Natural killer cell (primary cell): ENCODE measurements at regions not wholly inside any gene's neighbourhood (a gene's known extent, or its start where the extent isn't known, plus 50 kb on each side); places are given as distances from the start of the nearest gene placed in this dataset.

Source experiments
- ATAC-seq, 3 donors: fragments of 150-1000 bp in 2 of 3; fragments of 200-7000 bp in 1 of 3; cut with Tn5 transposase; 1 replicate in 1 of 3; 2 replicates in 2 of 3; pipeline ENCODE4 v1.10.0; 2021; ENCODE audit warnings: mild to moderate bottlenecking in 2 of 3, moderate library complexity in 2 of 3
- DNase-seq, 2 donors: peaks; one replicate each; pipeline versions ENCODE4 v3.0.0 to v3.0.0-alpha.2; 2013 to 2021; ENCODE audit warnings: mixed read lengths in 1 of 2
- H3K27ac ChIP-seq: one replicate; pipeline ENCODE4 v1.5.1; 2013; ENCODE audit warnings: mild to moderate bottlenecking, low read length
- H3K27me3 ChIP-seq: one replicate; pipeline ENCODE4 v1.6.1; 2013; ENCODE audit warnings: low read length; ENCODE audit not compliant: control insufficient read depth, insufficient read depth
- H3K36me3 ChIP-seq: one replicate; pipeline ENCODE4 v1.6.1; 2013; ENCODE audit warnings: low read length; ENCODE audit not compliant: control insufficient read depth, insufficient read depth
- H3K4me1 ChIP-seq: one replicate; pipeline ENCODE4 v1.6.1; 2013; ENCODE audit warnings: low read length; ENCODE audit not compliant: control insufficient read depth, insufficient read depth
- H3K4me3 ChIP-seq: one replicate; pipeline ENCODE4 v1.5.1; 2013; ENCODE audit warnings: low read length
- H3K9me3 ChIP-seq: one replicate; pipeline ENCODE4 v1.6.1; 2013; ENCODE audit warnings: low read length; ENCODE audit not compliant: control insufficient read depth, insufficient read depth
- H3K27ac Mint-ChIP-seq, 2 donors: one replicate each; pipeline ENCODE4 v1.8.0; 2022; ENCODE audit warnings: mild to moderate bottlenecking in 2 of 2, mixed read lengths in 2 of 2, moderate library complexity in 1 of 2
- H3K27me3 Mint-ChIP-seq, 2 donors: one replicate each; pipeline ENCODE4 v1.8.0; 2022; ENCODE audit warnings: low read depth in 2 of 2, mixed read lengths in 2 of 2
- H3K36me3 Mint-ChIP-seq: one replicate; pipeline ENCODE4 v1.8.0; 2022; ENCODE audit warnings: mixed read lengths
- H3K4me1 Mint-ChIP-seq, 2 donors: one replicate each; pipeline ENCODE4 v1.8.0; 2022; ENCODE audit warnings: mixed read lengths in 2 of 2
- H3K4me3 Mint-ChIP-seq: one replicate; pipeline ENCODE4 v1.8.0; 2022; ENCODE audit warnings: mild to moderate bottlenecking, moderate library complexity, mixed read lengths
- H3K9me3 Mint-ChIP-seq, 2 donors: one replicate each; pipeline ENCODE4 v1.8.0; 2022; ENCODE audit warnings: mixed read lengths in 2 of 2
- CTCF ChIP-seq: fragments of 200-600 bp; IDR thresholded peaks from one replicate; pipeline ENCODE4 v1.8.0; 2022; ENCODE audit warnings: antibody characterized with exemption
- WGBS: methylation state at CpG from one replicate; pipeline ENCODE4 v1.1.7; 2013; ENCODE audit warnings: missing lambda C conversion rate; ENCODE audit not compliant: insufficient coverage; 5-methylcytosine and 5-hydroxymethylcytosine counted together
- intact Hi-C: fragments of 100-400 bp; cut with micrococcal nuclease; formaldehyde crosslinking; loops from one replicate; pipeline ENCODE4 v1.14.2; 2022

GRCh38 chr4:11976726-11977263, 548.1 kb upstream of the HS3ST1 start:
- ATAC-seq: no peak
- Histone ChIP-seq H3K4me3 (no peak overlapping the region), H3K27me3 (no peaks in the 10 kb centered on the region), H3K9me3 (peaks cover 2% of the 10 kb centered on the region), H3K36me3 (no peaks in the 10 kb centered on the region), H3K4me1 (no peaks in the 10 kb centered on the region), H3K27ac (no peak overlapping the region)
- no peak for DNase-seq
- no peaks in the 10 kb centered on the region for H3K4me1 Mint-ChIP-seq
- no peak overlapping the region for H3K27ac Mint-ChIP-seq
- WGBS: 94% methylated on average over 2 of the region's 3 CpGs
- no peak overlapping the region for H3K4me3 Mint-ChIP-seq
- intact Hi-C loops: no loop called here
- H3K36me3 Mint-ChIP-seq: no peaks in the 10 kb centered on the region
- H3K9me3 Mint-ChIP-seq: peaks cover 0 to 4% of the 10 kb centered on the region in 2 donors
- TF ChIP-seq CTCF: no peak
- no peaks in the 10 kb centered on the region for H3K27me3 Mint-ChIP-seq

GRCh38 chr4:11973270-11973669, 544.6 kb upstream of the HS3ST1 start:
- Mint-ChIP-seq H3K27me3 (no peaks in the 10 kb centered on the region), H3K27ac (no peak overlapping the region), H3K9me3 (peaks cover 4% of the 10 kb centered on the region in 2 donors), H3K4me3 (no peak overlapping the region), H3K4me1 (no peaks in the 10 kb centered on the region), H3K36me3 (no peaks in the 10 kb centered on the region)
- Histone ChIP-seq H3K9me3 (peaks cover 2% of the 10 kb centered on the region), H3K4me3 (no peak overlapping the region), H3K27ac (no peak overlapping the region), H3K36me3 (no peaks in the 10 kb centered on the region), H3K27me3 (no peaks in the 10 kb centered on the region), H3K4me1 (no peaks in the 10 kb centered on the region)
- DNase-seq (no peak), ATAC-seq (no peak)
- intact Hi-C loops: no loop called here
- no peak for TF ChIP-seq CTCF
- WGBS: no CpG with 5 or more reads among the region's 2 CpGs

DNA sequence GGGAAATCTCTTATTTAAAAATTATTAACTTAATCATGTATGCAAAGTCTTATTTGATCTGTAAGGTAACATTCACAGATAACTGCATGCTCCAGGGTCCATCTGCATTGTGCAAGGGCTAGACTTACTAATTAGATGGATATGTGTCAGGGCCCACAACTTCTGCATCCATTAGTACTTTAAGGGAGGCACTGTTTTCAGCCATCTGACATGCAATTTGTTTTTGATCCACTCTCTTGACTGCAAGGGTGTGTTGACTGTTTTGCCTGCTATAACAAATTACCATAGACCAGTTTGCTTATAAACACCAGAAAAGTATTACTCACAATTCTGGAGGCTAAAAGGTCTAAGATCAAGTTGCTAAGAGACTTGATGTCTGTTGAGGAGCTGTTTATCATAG, 542.1 kb upstream of the HS3ST1 start:
- no peak for DNase-seq
- peaks cover 4% of the 10 kb centered on the region in 2 donors for H3K9me3 Mint-ChIP-seq
- no peaks in the 10 kb centered on the region for H3K4me1 Mint-ChIP-seq
- no peak for ATAC-seq
- TF ChIP-seq CTCF: no peak
- H3K36me3 ChIP-seq: no peaks in the 10 kb centered on the region
- H3K27ac Mint-ChIP-seq: no peak overlapping the region
- H3K27me3 ChIP-seq: no peaks in the 10 kb centered on the region
- H3K9me3 ChIP-seq: peaks cover 2% of the 10 kb centered on the region
- H3K4me3 ChIP-seq: no peak overlapping the region
- H3K27me3 Mint-ChIP-seq: no peaks in the 10 kb centered on the region
- H3K4me1 ChIP-seq: no peaks in the 10 kb centered on the region
- H3K27ac ChIP-seq: no peak overlapping the region
- no peaks in the 10 kb centered on the region for H3K36me3 Mint-ChIP-seq
- intact Hi-C loops: no loop called here
- H3K4me3 Mint-ChIP-seq: no peak overlapping the region

GRCh38 chr4:11966782-11967181, 538.1 kb upstream of the HS3ST1 start:
- TF ChIP-seq CTCF: no peak
- no peak overlapping the region for H3K27ac ChIP-seq
- ATAC-seq (no peak), DNase-seq (no peak)
- intact Hi-C loops: no loop called here
- peaks cover 5% of the 10 kb centered on the region for H3K9me3 ChIP-seq
- Mint-ChIP-seq H3K27me3 (no peaks in the 10 kb centered on the region), H3K4me3 (no peak overlapping the region), H3K9me3 (peaks cover 12% of the 10 kb centered on the region in 2 donors), H3K27ac (no peak overlapping the region), H3K4me1 (no peaks in the 10 kb centered on the region), H3K36me3 (no peaks in the 10 kb centered on the region)
- H3K27me3 ChIP-seq: no peaks in the 10 kb centered on the region
- H3K4me3 ChIP-seq: no peak overlapping the region
- H3K36me3 ChIP-seq: no peaks in the 10 kb centered on the region
- no peaks in the 10 kb centered on the region for H3K4me1 ChIP-seq
- WGBS: 82% methylated on average over 4 of the region's 4 CpGs
